VCaP (cell line): ENCODE measurements at regions not wholly inside any gene's neighbourhood (a gene's known extent, or its start where the extent isn't known, plus 50 kb on each side); places are given as distances from the start of the nearest gene placed in this dataset.

Source experiments
- H3K27ac ChIP-seq: fragments of 450-650 bp; 2 replicates; pipeline ENCODE4 v1.5.1; 2017
- CTCF ChIP-seq: fragments of 450-650 bp; conservative IDR thresholded peaks from 2 replicates; pipeline ENCODE4 v1.5.1; 2017; ENCODE audit warnings: mild to moderate bottlenecking, moderate library complexity

- TF ChIP-seq CTCF, result no peak
- H3K27ac ChIP-seq, result no peak overlapping the region; the same call in 1 of the 2 replicates
Observed at GRCh38 chr22:46026899-46027210, 49.9 kb upstream of the WNT7B start.

GRCh38 chr22:46027211-46028105 lies 50.5 kb upstream of the WNT7B start:
- H3K27ac ChIP-seq, result no peak overlapping the region; the same call in 1 of the 2 replicates
- no peak for TF ChIP-seq CTCF

DNA sequence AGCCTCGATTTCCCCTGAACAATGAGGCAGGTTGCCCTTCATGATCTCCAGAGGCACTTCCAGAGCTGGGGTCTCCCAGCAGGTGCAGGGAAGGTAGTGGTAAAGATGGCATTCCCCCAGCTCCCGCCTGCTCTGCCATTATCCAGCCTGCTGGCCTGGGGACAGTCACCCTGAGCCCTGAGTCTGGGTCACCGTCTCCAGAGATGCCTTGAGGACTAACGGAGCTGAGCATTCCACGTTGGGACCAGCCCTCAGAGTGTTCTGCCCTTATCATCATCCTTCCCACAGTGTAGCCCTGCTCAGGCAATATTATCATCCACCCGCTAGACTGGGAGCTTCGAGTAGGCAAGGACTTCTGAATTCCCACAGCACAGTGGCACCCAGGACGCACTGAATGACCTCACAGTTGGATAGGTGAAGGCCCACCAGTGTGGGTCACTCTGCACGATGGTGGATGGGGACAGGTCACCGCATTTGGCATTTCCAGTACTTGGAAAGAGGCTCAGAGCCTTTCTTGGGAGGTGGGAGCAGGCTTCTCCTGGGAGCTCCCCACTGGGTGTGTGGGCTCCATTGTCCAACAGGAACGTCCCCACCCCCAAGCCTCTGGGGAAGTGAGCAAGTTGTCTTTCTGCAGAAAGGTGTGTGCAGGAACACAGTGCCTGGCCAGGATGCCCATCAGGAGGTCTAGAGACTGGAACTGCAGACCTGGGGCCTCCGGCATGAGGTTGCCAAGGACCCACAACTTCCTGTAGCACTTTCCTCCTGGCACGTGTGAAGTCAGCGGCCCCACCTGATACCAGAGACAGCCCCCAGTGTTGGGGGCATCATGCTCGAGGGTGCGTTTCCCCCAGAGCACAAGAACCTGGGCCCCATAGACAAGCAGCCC lies 51.4 kb upstream of the WNT7B start:
- H3K27ac ChIP-seq, result no peak overlapping the region
- TF ChIP-seq CTCF, result no peak

- no peak overlapping the region for H3K27ac ChIP-seq
Observed at GRCh38 chr22:46029036-46029435, 52.1 kb upstream of the WNT7B start.

DNA sequence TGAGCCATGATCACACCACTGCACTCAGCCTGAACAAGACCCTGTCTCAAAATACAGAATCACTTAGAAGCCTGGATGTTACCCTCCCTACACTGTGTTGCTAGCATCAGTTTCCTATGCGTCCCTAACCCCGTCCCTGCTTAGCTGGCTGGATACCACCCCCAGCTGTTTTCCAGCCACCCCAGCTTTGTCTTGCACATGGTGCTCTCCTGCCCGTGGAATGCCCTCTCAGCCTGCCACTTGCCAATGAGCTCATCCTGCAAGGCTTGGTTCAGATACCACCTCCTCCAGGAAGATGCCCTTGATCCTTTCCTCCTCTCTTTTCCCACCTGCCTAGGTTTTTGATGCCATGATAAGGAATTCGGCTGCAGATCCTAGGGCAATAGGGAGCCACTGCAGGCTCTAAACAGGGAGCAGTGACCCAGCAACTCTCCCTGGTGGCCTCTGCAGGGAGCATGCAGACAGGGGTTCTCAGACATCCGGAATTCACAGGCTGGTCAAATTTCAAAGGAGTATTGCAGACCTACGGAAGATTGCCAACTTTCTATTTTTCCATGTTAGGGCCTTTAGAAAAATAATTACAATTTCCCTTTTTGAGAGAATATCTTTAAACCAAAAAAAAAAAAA lies 52.7 kb upstream of the WNT7B start:
- TF ChIP-seq CTCF, result no peak
- no peak overlapping the region for H3K27ac ChIP-seq

More at GRCh38 chr22:46029036-46029435, 52.1 kb upstream of the WNT7B start:
- no peak for TF ChIP-seq CTCF

DNA sequence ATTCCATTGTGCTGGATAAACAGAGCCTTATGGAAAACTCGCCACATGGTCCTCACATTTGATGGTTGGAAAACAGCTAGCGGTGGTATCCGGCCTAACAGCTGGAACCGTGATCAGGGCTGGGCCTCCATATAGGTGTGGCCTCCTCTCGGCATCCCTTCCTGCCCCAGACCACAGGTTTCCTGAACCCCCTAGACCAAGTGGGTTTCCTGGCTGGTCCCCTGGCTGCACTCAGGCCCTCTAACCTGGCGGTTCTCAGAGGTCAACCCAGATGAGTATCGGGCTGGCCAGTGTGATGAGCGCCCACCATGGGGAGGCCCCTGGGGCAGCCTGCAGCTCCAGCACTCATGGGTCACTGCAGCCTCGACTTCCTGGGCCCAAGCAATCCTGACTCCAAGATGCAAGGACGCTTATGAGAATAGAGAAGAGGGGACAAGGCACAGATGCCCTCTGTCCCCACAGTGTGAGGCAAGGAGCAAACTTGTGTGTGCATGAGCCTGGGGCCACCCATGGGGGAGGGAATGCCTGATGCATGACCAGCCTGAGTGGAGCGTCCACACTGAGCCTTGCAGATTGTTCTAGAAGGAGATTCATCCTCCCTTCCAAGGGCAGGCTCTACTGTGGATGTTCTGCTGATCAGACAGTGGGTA lies 53.4 kb upstream of the WNT7B start:
- H3K27ac ChIP-seq, result no peak overlapping the region
- no peak for TF ChIP-seq CTCF
